H1 (cell line): ENCODE measurements at regions not wholly inside any gene's neighbourhood (a gene's known extent, or its start where the extent isn't known, plus 50 kb on each side); places are given as distances from the start of the nearest gene placed in this dataset.

Experiments used
- ATF3 ChIP-seq: IDR thresholded peaks from 2 replicates; pipeline ENCODE4 v1.6.1; 2011; ENCODE audit warnings: low read depth, mild to moderate bottlenecking, low read length; ENCODE audit not compliant: insufficient read depth
- BACH1 ChIP-seq: IDR thresholded peaks from 2 replicates; pipeline ENCODE4 v1.6.1; 2012; ENCODE audit warnings: low read length, improper control_type of control experiment
- CBX8 ChIP-seq: fragments of 300-800, 300-1000 bp; sonication (generic); IDR thresholded peaks from 2 replicates; pipeline ENCODE4 v1.7.1; 2016; ENCODE audit warnings: low read depth, low read length, borderline replicate concordance
- CHD7 ChIP-seq: fragments of 300-600 bp; sonication (generic); IDR thresholded peaks from 2 replicates; pipeline ENCODE4 v1.7.1; 2012; ENCODE audit warnings: low read length, moderate library complexity, mild to moderate bottlenecking, inconsistent platforms; ENCODE audit not compliant: insufficient replicate concordance
- KDM1A ChIP-seq: fragments of 200-600, 300-600 bp; sonication (generic); IDR thresholded peaks from 2 replicates; pipeline ENCODE4 v1.7.1; 2016; ENCODE audit warnings: mild to moderate bottlenecking, low read length, borderline replicate concordance
- TBP ChIP-seq: IDR thresholded peaks from 2 replicates; pipeline ENCODE4 v1.6.1; 2011; ENCODE audit warnings: low read depth, low read length, improper control_type of control experiment
- YY1 ChIP-seq: IDR thresholded peaks from 2 replicates; pipeline ENCODE4 v1.6.1; 2011; ENCODE audit warnings: low read depth, mild to moderate bottlenecking, low read length

- TF ChIP-seq CHD7 (no peak), KDM1A (no peak), CBX8 (no peak), TBP (no peak), BACH1 (no peak), YY1 (no peak), ATF3 (no peak)
- TF ChIP-seq, all 59 proteins: peak for 0
These were observed 115.3 kb upstream of the PCSK5 start (continued) for GRCh38 chr9:75775166-75775565.
